Large intestine (tissue), 3 donors: ENCODE measurements at regions not wholly inside any gene's neighbourhood (a gene's known extent, or its start where the extent isn't known, plus 50 kb on each side); places are given as distances from the start of the nearest gene placed in this dataset.

ENCODE experiments used
- DNase-seq, 2 donors: peaks; one replicate each; pipeline versions ENCODE4 v3.0.0 to v3.0.0-alpha.2; 2013
- H3K27ac ChIP-seq: one replicate; pipeline ENCODE4 v1.5.1; 2013; ENCODE audit warnings: low read length
- H3K27me3 ChIP-seq: 2 replicates; pipeline ENCODE4 v1.6.1; 2013; ENCODE audit warnings: low read length; ENCODE audit not compliant: control insufficient read depth, insufficient read depth
- H3K36me3 ChIP-seq: 2 replicates; pipeline ENCODE4 v1.6.1; 2013; ENCODE audit warnings: low read length; ENCODE audit not compliant: control insufficient read depth, insufficient read depth
- H3K4me1 ChIP-seq: one replicate; pipeline ENCODE4 v1.6.1; 2013; ENCODE audit warnings: low read length; ENCODE audit not compliant: control insufficient read depth, insufficient read depth
- H3K4me3 ChIP-seq: one replicate; pipeline ENCODE4 v1.5.1; 2013; ENCODE audit warnings: low read length
- H3K9me3 ChIP-seq: one replicate; pipeline ENCODE4 v1.6.1; 2013; ENCODE audit warnings: mild to moderate bottlenecking, low read depth, low read length, moderate library complexity; ENCODE audit not compliant: control insufficient read depth
- WGBS: methylation state at CpG from one replicate; pipeline ENCODE4 v1.1.5; 2013; ENCODE audit warnings: low lambda C conversion rate; ENCODE audit not compliant: insufficient coverage; 5-methylcytosine and 5-hydroxymethylcytosine counted together

DNA sequence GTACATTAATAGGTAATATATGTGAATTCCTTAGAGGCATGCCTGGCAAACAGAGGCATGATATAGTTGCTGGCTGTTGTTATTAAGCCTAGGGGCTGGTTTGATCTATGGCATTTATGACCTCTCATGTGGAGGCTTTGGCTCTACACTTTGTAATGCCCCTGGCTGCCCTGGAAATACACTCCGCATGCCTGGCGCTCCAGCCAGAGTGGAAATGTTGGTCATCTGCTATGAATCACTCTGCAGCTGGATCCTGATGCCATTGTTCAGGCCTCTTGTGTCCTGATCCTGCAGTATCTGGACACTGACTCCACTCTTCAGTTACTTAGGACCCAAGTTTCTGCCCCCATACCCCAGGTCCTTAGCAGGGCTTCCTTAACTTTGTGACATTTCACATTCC lies 200.5 kb upstream of the PCSK2 start:
- Histone ChIP-seq H3K4me1 (no peaks in the 10 kb centered on the region), H3K27me3 (peaks cover 2% of the 10 kb centered on the region), H3K4me3 (no peak overlapping the region), H3K36me3 (no peaks in the 10 kb centered on the region), H3K9me3 (no peaks in the 10 kb centered on the region), H3K27ac (no peak overlapping the region)
- no CpG with 5 or more reads among the region's 2 CpGs for WGBS
- DNase-seq = no peak

DNA sequence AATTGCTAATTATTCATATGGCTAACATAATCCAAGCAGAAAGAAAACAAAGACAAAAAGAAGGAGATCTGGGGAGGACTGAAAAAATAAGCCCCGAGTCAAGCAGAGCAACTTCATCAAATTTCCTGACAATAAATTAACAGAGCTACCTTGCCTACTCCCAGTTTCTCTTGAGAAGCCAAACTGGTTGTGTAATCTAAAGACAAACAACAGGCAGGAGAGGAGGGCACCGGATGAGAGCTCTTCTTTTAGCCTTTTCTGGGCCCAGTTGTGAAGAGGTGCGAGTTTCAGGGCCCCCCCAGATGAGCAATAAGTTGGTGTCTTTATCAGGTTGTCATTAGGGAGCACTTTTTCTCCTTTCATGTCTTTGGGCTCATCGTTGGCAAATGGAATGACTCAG lies 197.1 kb upstream of the PCSK2 start:
- no peak overlapping the region for H3K4me3 ChIP-seq
- 71% methylated on average over 1 of the region's 4 CpGs for WGBS
- H3K27ac ChIP-seq = no peak overlapping the region
- H3K9me3 ChIP-seq = no peaks in the 10 kb centered on the region
- no peaks in the 10 kb centered on the region for H3K36me3 ChIP-seq
- no peaks in the 10 kb centered on the region for H3K4me1 ChIP-seq
- H3K27me3 ChIP-seq = peaks cover 2% of the 10 kb centered on the region
- no peak for DNase-seq

DNA sequence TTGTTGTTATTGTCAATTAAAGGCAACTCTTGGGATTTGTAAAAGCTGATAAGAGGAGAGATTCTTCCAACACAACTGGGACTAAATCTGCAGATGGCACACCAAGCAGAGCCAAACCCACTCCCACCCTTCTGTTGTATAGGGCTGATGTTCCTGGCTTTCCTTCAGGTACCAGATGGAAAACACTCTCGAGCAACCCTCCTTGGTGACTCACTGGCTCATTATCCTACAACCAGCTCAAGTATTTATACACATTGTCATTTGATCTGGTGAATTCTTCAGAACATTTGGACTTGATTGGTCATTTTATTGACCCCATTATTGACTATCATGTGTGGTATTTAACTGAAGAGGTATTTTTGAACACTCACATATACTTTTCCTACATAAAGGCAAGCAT lies 190.3 kb upstream of the PCSK2 start:
- no CpG with 5 or more reads among the region's 1 CpG for WGBS

DNA sequence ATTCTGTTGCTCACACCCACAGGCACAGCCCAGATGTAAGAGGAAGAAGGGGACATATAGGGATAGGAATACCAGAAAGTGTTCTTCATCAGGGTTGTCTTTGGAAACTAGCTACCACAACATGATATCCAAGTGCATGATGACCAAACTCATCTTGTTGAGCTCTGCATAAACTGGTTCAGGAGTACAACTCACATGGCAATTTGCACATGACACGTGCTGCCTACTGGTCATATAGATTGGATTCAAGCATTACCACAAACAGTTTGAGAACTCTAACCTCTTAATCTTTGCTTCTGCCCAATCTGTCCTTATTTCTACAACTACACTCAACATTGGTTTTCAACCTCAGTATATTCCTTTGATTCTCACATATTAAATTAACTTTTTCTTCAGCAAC lies 184.7 kb upstream of the PCSK2 start:
- no peaks in the 10 kb centered on the region for H3K27me3 ChIP-seq
- no peaks in the 10 kb centered on the region for H3K9me3 ChIP-seq
- H3K36me3 ChIP-seq = no peaks in the 10 kb centered on the region
- no peak for DNase-seq
- no peaks in the 10 kb centered on the region for H3K4me1 ChIP-seq
- H3K27ac ChIP-seq = no peak overlapping the region
- H3K4me3 ChIP-seq = no peak overlapping the region
- no CpG with 5 or more reads among the region's 1 CpG for WGBS

More for the DNA sequence above, 190.3 kb upstream of the PCSK2 start:
- no peaks in the 10 kb centered on the region for H3K4me1 ChIP-seq
- H3K27ac ChIP-seq = no peak overlapping the region
- no peaks in the 10 kb centered on the region for H3K27me3 ChIP-seq
- no peak for DNase-seq
- H3K4me3 ChIP-seq = no peak overlapping the region
- no peaks in the 10 kb centered on the region for H3K36me3 ChIP-seq
- no peaks in the 10 kb centered on the region for H3K9me3 ChIP-seq

DNA sequence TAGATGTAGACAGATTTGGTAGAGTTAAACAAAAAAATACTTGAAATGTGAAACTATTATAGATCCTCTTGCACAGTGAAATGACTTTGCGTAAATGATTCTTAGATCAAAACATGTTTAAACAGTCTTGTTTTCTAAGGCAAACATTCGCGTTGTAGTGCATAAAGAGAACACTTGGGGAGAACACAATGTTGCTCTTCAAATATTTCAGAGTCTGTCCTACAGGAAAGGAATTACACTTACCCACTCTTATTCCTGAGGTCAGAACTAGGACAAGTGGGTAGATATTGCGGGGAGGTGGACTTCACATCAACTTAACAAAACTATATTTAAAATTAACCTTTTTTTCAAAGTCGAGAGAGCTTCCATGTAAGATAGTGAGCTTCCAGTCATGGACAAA lies 183.5 kb upstream of the PCSK2 start:
- Histone ChIP-seq H3K27me3 (no peaks in the 10 kb centered on the region), H3K36me3 (no peaks in the 10 kb centered on the region), H3K27ac (no peak overlapping the region), H3K4me3 (no peak overlapping the region), H3K9me3 (no peaks in the 10 kb centered on the region), H3K4me1 (no peaks in the 10 kb centered on the region)
- WGBS = no CpG with 5 or more reads among the region's 5 CpGs
- no peak for DNase-seq

DNA sequence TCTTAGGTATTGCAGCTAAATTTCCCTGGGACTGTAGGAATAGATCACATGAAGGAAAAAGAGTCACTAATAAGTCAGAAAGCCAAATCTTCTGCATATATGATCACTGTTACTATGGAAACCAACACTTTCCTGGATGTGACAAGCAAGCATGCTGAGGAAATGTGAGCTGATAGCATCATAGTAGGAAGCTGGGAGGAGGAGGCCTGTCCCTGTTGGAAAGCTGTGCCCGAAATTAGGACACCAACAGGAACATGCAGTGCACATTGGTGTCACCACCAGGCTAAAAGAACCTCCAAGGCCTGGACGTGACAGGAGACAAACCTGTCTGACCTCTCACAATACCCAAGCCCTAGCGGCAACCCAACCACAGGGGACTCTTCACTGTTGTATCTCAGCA lies 181.9 kb upstream of the PCSK2 start:
- Histone ChIP-seq H3K27me3 (no peaks in the 10 kb centered on the region), H3K36me3 (no peaks in the 10 kb centered on the region), H3K4me1 (no peaks in the 10 kb centered on the region), H3K9me3 (no peaks in the 10 kb centered on the region), H3K4me3 (no peak overlapping the region), H3K27ac (no peak overlapping the region)
- DNase-seq = no peak
- no CpG with 5 or more reads among the region's 3 CpGs for WGBS

DNA sequence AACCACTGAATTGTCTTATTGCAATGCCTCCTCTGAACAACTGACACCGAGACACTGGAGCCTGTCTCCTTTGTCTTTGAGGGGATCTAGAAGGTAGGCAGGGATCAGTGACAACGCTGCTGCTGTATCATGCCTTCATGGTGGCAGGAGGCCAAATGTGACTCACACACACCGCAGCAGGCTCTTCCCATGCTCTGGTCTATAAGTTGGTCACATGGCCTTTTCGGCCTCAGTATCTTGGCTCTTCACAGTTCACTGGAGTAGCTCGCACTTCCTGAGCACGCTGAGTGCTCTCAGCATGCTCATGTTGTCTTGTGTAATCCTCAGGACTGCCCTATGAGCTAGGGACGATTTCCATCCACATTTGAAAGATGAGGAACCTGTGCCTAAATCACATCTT lies 167.4 kb upstream of the PCSK2 start:
- Histone ChIP-seq H3K36me3 (no peaks in the 10 kb centered on the region), H3K4me1 (no peaks in the 10 kb centered on the region), H3K9me3 (peaks cover 7% of the 10 kb centered on the region), H3K27ac (no peak overlapping the region), H3K4me3 (no peak overlapping the region), H3K27me3 (no peaks in the 10 kb centered on the region)
- DNase-seq = no peak
- no CpG with 5 or more reads among the region's 7 CpGs for WGBS

DNA sequence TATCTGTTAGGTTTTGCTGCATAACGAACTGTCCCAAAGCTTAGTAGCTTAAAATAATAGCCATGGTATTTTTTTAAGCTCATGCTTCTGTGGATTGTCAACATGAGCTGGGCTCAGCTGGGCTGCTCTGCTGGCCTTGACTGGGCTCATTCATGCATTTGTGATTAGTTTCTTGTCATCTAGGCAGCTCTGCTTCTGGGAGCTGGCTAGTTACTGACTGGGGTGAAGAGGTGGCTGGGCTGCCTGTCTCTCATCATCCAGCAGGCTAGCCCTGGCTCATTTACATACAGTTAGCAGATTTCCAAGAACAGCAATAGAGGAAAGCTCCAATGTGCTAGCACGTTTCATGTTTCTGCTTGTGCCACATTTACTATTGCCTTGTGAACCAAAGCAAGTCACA lies 165.1 kb upstream of the PCSK2 start:
- no peak for DNase-seq
- Histone ChIP-seq H3K4me3 (no peak overlapping the region), H3K4me1 (no peaks in the 10 kb centered on the region), H3K9me3 (peaks cover 7% of the 10 kb centered on the region), H3K27ac (no peak overlapping the region), H3K36me3 (no peaks in the 10 kb centered on the region), H3K27me3 (no peaks in the 10 kb centered on the region)
- no CpG with 5 or more reads among the region's 2 CpGs for WGBS

DNA sequence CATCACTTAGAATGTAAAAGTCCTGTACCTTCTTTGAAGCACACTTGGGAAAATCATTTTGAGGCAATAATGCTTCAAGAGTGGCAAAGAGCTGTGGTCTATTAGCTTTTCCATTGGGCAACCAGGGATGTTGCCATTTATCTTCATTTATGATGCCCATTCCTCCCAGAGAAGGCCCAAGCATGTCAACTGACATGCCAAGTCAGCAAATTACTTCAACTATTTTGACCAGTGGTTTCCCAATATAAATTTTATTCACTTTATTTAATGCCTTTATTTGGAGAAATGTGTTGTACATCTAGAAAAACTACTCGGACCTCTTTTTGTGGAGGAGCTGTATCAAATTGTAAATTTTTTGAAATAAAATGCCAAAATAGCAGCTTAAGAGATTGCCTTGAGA lies 164.1 kb upstream of the PCSK2 start:
- no peaks in the 10 kb centered on the region for H3K4me1 ChIP-seq
- no peak for DNase-seq
- no peaks in the 10 kb centered on the region for H3K27me3 ChIP-seq
- H3K9me3 ChIP-seq = peaks cover 3% of the 10 kb centered on the region
- no peak overlapping the region for H3K4me3 ChIP-seq
- no CpG with 5 or more reads among the region's 1 CpG for WGBS
- H3K27ac ChIP-seq = no peak overlapping the region
- H3K36me3 ChIP-seq = no peaks in the 10 kb centered on the region

DNA sequence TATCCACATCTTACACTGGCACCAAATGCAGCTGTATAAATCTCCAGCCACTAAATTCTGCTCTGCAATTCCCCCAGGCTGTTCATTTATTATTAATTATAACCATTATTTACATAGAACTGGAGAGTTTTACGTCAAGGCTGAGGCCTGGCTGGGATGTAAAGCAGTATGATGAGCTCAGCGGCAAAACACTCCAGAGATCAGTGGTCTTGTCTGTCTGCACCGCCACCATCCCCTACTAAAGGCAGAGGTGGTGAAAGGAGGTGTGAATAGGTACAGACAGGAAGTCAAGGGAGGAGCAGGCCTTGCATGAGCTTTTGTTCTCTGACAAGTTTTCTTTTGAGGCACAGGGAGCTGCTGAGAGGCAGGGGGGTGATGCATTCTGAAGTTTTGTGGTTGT lies 159.9 kb upstream of the PCSK2 start:
- no peaks in the 10 kb centered on the region for H3K36me3 ChIP-seq
- no CpG with 5 or more reads among the region's 3 CpGs for WGBS
- H3K9me3 ChIP-seq = no peaks in the 10 kb centered on the region
- no peak overlapping the region for H3K4me3 ChIP-seq
- H3K27ac ChIP-seq = no peak overlapping the region
- no peaks in the 10 kb centered on the region for H3K4me1 ChIP-seq
- DNase-seq = no peak
- H3K27me3 ChIP-seq = no peaks in the 10 kb centered on the region

DNA sequence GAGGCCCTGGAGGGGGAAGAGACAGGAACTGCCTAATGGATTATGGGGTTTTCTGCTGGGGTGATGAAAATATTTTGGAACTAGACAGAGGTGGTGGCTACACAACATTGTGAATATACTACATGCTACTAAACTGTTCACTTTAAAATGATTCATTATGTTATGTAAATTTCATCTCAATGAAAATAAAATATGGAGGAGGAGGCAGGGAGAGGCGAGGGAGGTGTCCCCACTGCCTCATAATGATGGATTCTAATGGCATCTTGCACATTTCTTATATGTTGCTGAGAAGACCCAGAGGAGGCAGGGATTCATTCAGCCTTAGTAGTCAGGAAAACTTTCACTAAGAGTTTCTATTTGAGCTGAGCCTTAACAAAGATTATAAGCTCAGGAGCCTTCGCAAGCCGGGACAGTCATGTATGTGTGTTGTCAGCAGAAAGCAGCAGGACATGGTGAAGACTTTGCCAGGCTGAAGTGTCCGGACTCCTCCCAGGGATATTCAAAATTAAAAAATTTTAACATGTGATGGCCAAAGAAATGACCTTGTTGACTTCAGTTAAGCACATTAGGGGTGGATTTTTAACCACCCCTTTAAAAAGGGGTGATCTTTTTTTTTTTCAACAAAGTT lies 158.6 kb upstream of the PCSK2 start:
- WGBS = 100% methylated on average over 1 of the region's 4 CpGs
- Histone ChIP-seq H3K9me3 (no peaks in the 10 kb centered on the region), H3K27ac (no peak overlapping the region)

More for the DNA sequence above, 158.6 kb upstream of the PCSK2 start:
- Histone ChIP-seq H3K4me1 (no peaks in the 10 kb centered on the region), H3K4me3 (no peak overlapping the region), H3K27me3 (no peaks in the 10 kb centered on the region), H3K36me3 (no peaks in the 10 kb centered on the region)
- DNase-seq = no peak
